Right lobe of liver (tissue), 6 donors: ENCODE measurements at regions not wholly inside any gene's neighbourhood (a gene's known extent, or its start where the extent isn't known, plus 50 kb on each side); places are given as distances from the start of the nearest gene placed in this dataset.

Source experiments
- ATAC-seq, 4 donors: fragments of 200-7000 bp; cut with Tn5 transposase; one replicate each; pipeline ENCODE4 v1.9.1; 2020; ENCODE audit warnings: mild to moderate bottlenecking in 4 of 4, moderate library complexity in 4 of 4
- DNase-seq, 3 donors: peaks; one replicate each; pipeline ENCODE4 v3.0.0-alpha.2; 2020
- H3K27ac ChIP-seq, 3 donors: fragments of 200-600 bp; one replicate each; pipeline ENCODE4 v1.8.0; 2022
- H3K27me3 ChIP-seq, 2 donors: fragments of 200-600 bp; one replicate each; pipeline ENCODE4 v1.8.0; 2022
- H3K36me3 ChIP-seq, 4 donors: fragments of 200-600 bp; sonication (generic) in 1 of 4; one replicate each; pipeline versions ENCODE4 v1.5.1 to v1.8.0; 2017 to 2022; ENCODE audit warnings: control low read depth in 1 of 4
- H3K4me1 ChIP-seq, 4 donors: fragments of 200-600 bp; sonication (generic) in 1 of 4; one replicate each; pipeline versions ENCODE4 v1.5.1 to v1.8.0; 2017 to 2022; ENCODE audit warnings: control low read depth in 1 of 4
- H3K4me3 ChIP-seq, 3 donors: fragments of 200-600 bp; one replicate each; pipeline ENCODE4 v1.8.0; 2022
- H3K9me3 ChIP-seq, 4 donors: fragments of 200-600 bp; sonication (generic) in 1 of 4; one replicate each; pipeline versions ENCODE4 v1.5.1 to v1.8.0; 2017 to 2022; ENCODE audit warnings: control low read depth in 1 of 4
- POLR2A ChIP-seq: fragments of 450-650 bp; IDR thresholded peaks from one replicate; pipeline ENCODE4 v1.6.1; 2017; ENCODE audit warnings: antibody characterized with exemption, mild to moderate bottlenecking
- WGBS: methylation state at CpG from one replicate; pipeline ENCODE4 v1.1.6; 2018; ENCODE audit warnings: low coverage, low lambda C conversion rate; ENCODE audit not compliant: insufficient coverage; ENCODE audit errors: missing lambda C conversion rate; 5-methylcytosine and 5-hydroxymethylcytosine counted together
- intact Hi-C, 2 donors: fragments of 100-400 bp; cut with DNase I; formaldehyde crosslinking; loops; one replicate each; pipeline versions ENCODE4 v1.11.2 to v1.14.1; 2022
- TF ChIP-seq, protein P1 (sequence below), 4 donors: fragments of 200-600 bp in 3 of 4; fragments of 450-650 bp in 1 of 4; IDR thresholded peaks; one replicate each; pipeline versions ENCODE4 v1.5.1 to v1.8.0; 2016 to 2022; ENCODE audit warnings: antibody characterized with exemption in 4 of 4, mild to moderate bottlenecking in 2 of 4
- donor health status: DM: no; HTN: yes; CAD: no.
- donor health status: DM: no; HTN: no; CAD: no.
- donor health status: DM: no; HTN: no; CAD: no.
- donor health status: DM: no; HTN: yes; CAD: no.
- donor health status: DM: no; HTN: yes; CAD: no.

DNA sequence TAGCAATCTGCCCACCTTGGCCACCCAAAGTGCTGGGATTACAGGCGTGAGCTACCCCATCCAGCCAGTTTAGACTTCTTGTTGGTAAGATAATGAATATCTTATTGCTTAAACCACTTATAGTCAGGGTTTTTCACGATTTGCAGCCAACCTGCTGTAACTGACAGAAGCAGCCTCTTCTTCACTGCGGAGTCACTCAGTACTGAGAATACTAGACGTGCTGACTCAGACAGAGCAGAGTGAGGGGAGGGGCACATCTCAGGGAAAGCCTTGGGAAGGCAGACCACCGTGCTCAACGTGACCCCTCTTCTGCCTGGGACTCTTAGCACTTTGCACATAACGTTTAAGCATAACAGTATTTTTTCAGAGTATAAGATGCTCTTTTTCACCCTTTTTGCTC lies 74.3 kb upstream of the ARHGEF7 start:
- intact Hi-C loops: loop anchor here in 1 of 2 donors (10.0 kb wide), 2 partner anchors 106 to 446 kb away; no protein-coding TSS in a partner anchor
- Histone ChIP-seq H3K4me1 (no peaks in the 10 kb centered on the region), H3K9me3 (no peaks in the 10 kb centered on the region), H3K27me3 (no peaks in the 10 kb centered on the region), H3K4me3 (no peak overlapping the region), H3K36me3 (no peaks in the 10 kb centered on the region), H3K27ac (no peak overlapping the region)
- no peak for ATAC-seq
- TF ChIP-seq POLR2A: no peak
- TF ChIP-seq, protein P1, sequence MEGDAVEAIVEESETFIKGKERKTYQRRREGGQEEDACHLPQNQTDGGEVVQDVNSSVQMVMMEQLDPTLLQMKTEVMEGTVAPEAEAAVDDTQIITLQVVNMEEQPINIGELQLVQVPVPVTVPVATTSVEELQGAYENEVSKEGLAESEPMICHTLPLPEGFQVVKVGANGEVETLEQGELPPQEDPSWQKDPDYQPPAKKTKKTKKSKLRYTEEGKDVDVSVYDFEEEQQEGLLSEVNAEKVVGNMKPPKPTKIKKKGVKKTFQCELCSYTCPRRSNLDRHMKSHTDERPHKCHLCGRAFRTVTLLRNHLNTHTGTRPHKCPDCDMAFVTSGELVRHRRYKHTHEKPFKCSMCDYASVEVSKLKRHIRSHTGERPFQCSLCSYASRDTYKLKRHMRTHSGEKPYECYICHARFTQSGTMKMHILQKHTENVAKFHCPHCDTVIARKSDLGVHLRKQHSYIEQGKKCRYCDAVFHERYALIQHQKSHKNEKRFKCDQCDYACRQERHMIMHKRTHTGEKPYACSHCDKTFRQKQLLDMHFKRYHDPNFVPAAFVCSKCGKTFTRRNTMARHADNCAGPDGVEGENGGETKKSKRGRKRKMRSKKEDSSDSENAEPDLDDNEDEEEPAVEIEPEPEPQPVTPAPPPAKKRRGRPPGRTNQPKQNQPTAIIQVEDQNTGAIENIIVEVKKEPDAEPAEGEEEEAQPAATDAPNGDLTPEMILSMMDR (IDR thresholded peaks at IDR 0.05): no peak
- 47% methylated on average over 5 of the region's 7 CpGs for WGBS
- DNase-seq: no peak

DNA sequence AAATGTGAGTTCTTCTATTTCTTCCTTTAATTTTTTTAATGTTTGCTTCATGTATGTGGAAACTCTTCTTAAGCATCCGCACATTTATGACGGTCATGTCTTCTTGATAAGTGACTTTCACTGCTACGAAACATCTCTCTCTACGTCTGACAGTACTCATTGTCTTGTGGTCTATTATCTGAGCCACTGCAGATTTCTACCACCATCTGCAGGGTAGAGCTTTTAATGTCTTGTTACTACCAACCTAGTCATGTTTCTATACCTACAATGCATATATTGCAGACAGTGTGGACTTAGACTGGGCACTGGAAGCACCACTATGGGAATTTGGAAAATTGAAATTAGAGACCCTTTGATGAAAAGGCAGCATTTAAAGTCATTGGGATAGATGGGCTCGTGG lies 75.4 kb upstream of the ARHGEF7 start:
- H3K4me3 ChIP-seq: no peak overlapping the region
- ATAC-seq (no peak), DNase-seq (no peak)
- intact Hi-C loops: loop anchor here in 1 of 2 donors (10.0 kb wide), 2 partner anchors 105 to 445 kb away; no protein-coding TSS in a partner anchor
- H3K36me3 ChIP-seq: no peaks in the 10 kb centered on the region
- WGBS: 62% methylated on average over 5 of the region's 5 CpGs
- H3K4me1 ChIP-seq: no peaks in the 10 kb centered on the region
- TF ChIP-seq POLR2A: no peak
- TF ChIP-seq, protein P1 (IDR thresholded peaks at IDR 0.05): no peak
- no peaks in the 10 kb centered on the region for H3K27me3 ChIP-seq
- no peak overlapping the region for H3K27ac ChIP-seq
- no peaks in the 10 kb centered on the region for H3K9me3 ChIP-seq

DNA sequence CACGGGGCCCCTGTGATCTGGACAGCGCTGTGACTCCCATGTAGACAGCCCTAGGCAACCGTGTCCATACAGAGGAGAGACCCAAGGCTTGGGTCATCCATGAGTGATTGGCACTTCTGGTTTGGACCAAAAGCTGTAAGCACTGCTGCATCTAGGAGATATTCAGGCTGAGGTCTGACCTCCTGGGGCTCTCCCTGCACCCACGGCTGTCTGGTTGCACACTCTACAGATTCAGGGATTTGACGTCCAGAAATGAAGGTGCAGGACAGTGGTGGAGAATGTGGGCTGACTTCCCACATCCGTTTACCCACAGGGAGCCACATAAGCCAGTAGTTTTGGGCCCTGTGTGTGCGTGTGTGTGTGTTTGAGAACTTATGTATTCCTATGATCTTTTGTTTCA lies 76.2 kb upstream of the ARHGEF7 start:
- Histone ChIP-seq H3K27me3 (no peaks in the 10 kb centered on the region), H3K36me3 (no peaks in the 10 kb centered on the region), H3K9me3 (no peaks in the 10 kb centered on the region), H3K27ac (no peak overlapping the region), H3K4me1 (no peaks in the 10 kb centered on the region), H3K4me3 (no peak overlapping the region)
- TF ChIP-seq POLR2A: no peak
- TF ChIP-seq, protein P1 (IDR thresholded peaks at IDR 0.05): no peak
- intact Hi-C loops: no loop called here
- DNase-seq (no peak), ATAC-seq (no peak)
- WGBS: 46% methylated on average over 2 of the region's 7 CpGs

DNA sequence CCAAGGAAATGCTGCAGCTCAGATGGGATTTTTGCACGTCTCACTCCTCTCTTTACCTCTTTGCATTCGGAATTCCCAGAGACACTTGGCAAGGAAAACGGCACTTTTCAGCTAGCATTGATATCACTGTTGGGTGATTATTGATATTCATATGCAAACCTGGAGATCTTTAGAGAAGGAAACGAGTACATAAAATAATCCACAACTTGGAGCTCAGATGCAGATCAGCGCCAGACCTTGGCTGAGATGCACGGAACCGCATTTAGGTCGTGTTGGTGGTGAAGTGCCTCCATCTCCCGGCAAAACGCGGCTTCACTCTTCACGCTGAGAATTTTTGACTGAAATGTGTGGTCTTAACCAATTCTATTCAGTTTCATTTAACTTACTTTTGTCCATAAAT lies 77.2 kb upstream of the ARHGEF7 start:
- intact Hi-C loops: no loop called here
- Histone ChIP-seq H3K36me3 (no peaks in the 10 kb centered on the region), H3K9me3 (no peaks in the 10 kb centered on the region), H3K27me3 (no peaks in the 10 kb centered on the region), H3K4me3 (no peak overlapping the region), H3K27ac (no peak overlapping the region), H3K4me1 (no peaks in the 10 kb centered on the region)
- TF ChIP-seq, protein P1 (IDR thresholded peaks at IDR 0.05): no peak
- no peak for TF ChIP-seq POLR2A
- 57% methylated on average over 12 of the region's 12 CpGs for WGBS
- ATAC-seq (no peak), DNase-seq (no peak)

DNA sequence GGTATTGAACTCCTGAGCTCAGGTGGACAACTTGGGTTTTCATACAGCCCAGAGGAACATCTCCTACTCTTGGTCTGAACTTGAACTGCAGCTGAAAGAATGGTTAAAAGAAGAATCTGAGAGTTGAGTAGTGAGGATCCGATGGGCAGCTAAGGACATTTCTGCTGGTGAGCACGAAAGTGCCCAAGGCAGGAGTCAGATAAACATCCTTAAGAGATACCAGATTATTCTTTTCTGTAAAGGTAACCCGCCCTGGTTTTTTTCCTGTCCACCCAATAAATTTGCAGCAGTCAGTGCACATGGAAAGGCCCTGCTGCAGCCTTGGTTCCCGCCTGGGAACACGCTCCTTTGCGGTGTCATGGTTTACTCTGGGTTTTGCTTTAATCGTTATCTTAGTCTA lies 78.4 kb upstream of the ARHGEF7 start:
- TF ChIP-seq, protein P1 (IDR thresholded peaks at IDR 0.05): no peak
- TF ChIP-seq POLR2A: no peak

More for the DNA sequence above, 78.4 kb upstream of the ARHGEF7 start:
- Histone ChIP-seq H3K9me3 (no peaks in the 10 kb centered on the region), H3K27me3 (no peaks in the 10 kb centered on the region), H3K4me3 (no peak overlapping the region), H3K27ac (no peak overlapping the region), H3K36me3 (no peaks in the 10 kb centered on the region), H3K4me1 (no peaks in the 10 kb centered on the region)
- no peak for DNase-seq
- 66% methylated on average over 7 of the region's 7 CpGs for WGBS
- no peak for ATAC-seq
- intact Hi-C loops: no loop called here
